Mucosa of gallbladder (tissue), 1 donor: ENCODE measurements at regions not wholly inside any gene's neighbourhood (a gene's known extent, or its start where the extent isn't known, plus 50 kb on each side); places are given as distances from the start of the nearest gene placed in this dataset.
"Not testable (repeated sequence)": the region's sequence is repeated elsewhere in the genome, so short reads cannot be mapped to it uniquely, and the experiment has no call there.

ENCODE experiments used
- DNase-seq: peaks from one replicate; pipeline ENCODE4 v3.0.0-alpha.2; 2020; ENCODE audit warnings: low spot score
- donor health status: DM: no; HTN: no; CAD: no.

DNA sequence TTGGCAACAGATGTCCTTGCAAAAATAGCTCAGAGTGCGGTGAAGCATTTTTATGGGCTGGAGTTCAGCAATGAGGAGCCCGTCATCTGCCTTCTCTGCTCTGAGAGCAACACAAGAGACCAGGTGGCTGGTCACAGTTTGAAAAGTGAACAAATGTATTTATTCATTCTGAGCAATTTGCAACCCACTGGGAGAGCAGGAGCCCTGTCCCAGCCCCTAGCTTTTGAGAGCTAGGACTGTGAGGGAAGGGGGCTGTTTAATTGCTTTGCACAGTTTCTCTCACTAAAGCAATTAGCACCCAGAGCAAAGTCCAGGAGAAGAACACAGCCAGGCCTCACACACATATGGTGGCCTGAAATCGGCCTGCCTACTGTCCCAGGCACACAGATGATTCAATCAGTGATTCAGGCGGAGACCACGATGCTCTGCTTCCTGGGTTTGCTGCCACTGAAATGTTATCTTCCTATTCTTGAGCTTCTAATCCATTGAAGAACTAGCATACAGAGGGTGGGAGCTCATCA lies 646.1 kb upstream of the ACVR2A start:
- DNase-seq, result no peak

DNA sequence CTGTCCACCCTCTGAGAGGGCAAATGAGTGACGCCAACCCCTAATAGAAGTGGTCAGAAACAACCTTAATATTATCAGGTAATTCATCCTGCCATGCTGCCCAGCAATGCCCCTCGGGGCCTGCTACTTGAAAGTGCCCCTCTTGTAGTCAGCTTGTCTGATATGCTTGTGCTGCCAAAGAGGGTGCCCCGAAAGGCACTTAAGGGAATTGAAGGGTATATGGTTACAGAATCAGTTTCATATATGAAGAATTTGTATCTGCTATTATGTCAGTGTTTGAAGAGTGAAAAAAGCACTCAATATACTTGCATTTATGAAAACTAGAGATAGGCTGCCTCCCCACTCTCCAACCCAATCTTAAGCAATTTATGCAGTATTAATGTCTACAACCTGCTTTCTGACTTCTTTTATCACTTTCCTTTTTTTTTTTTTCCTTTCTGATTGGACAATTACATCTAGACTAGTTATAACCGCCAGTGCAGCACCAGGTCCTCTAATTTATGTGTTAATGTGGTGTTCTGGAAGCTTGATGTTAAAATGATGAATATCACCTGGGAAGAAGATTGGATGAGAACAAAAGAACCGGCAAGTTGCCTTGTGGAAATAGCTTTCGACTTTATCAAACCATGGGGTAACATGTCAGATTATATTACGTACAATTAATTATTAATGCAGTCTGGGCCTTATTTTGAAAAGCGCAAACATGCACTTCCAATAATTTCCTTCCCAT lies 646.9 kb upstream of the ACVR2A start:
- no peak for DNase-seq

DNA sequence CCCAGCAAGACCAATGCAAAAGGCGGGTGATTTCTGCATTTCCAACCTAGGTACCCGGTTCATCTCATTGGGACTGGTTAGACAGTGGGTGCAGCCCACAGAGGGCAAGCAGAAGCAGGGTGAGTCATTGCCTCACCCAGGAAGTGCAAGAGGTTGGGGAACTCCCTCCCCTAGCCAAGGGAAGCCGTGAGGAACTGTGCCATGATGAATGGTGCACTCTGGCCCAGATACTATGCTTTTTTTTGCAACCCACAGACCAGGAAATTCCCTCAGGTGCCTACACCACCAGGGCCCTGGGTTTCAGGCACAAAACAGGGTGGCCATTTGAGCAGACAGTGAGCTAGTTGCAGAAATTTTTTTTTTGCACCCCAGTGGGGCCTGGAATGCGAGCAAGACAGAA lies 662.6 kb upstream of the ACVR2A start:
- peak; percentile 33 for DNase-seq

DNA sequence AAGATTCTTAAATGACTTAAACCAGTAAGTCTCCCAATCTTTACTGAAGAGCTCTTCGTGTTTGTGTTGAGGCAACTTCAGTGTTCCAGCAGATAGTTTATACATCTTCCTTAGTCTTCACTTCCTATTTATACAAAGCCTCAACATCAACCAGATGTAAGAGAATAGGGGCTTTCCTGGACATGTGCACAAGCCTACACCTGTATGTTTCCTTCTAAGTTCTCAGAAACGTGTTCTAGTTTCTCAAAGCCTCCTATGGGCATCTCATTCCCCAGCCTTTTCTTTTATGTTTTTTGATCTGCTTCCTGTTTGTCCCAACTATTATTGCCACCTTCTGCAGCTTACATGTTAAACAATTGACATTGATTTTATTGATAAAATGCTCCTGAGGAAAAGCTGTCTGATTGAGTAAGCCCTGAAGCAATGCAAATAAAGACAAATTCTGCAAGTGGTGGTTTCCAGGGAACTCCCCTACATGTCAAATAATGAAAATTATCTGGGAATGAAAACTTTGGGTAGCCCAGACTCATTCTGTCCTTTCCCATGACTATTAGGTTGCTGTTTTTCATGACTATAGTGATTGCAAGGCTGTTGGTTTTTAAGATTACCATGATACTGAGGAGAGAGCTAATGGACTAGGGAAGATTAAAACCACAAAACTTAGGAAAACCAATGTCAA lies 663.3 kb upstream of the ACVR2A start:
- DNase-seq, result no peak

DNA sequence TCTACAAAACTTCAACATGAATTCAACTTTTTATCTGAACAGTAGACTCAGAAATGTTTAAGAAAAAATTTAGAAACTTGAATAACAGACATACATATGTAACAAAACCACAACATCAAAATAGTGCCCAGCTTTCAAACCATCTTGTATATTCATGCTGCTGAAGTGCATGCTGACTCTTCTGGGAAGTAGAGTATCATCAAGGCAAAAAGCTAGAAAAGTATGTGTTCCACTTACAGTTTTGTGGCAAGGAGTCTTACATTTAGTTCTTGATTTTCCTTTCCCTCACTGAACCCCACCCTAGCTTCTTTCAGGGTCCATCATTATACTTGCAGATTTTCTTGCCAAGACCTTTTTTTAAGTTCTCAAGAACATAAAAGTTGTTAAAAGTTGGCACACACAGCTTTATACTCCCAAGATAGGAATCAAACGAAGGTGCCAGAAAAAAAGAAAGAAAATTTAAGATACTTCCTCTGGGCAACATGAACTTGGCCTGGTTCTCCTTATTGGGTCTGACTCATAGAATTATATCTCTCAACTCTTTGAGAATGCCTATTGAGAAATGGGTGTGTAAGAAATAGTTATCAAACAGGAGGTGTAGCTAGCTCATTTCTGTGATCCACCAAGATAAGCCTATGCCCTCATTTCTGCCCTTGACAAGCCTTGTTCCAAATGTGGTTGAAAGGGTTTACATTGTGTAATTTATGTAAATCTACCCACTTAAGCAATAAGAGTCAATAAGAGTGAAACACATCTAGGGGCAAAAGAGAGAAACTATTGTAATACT lies 667.6 kb upstream of the ACVR2A start:
- no peak for DNase-seq

DNA sequence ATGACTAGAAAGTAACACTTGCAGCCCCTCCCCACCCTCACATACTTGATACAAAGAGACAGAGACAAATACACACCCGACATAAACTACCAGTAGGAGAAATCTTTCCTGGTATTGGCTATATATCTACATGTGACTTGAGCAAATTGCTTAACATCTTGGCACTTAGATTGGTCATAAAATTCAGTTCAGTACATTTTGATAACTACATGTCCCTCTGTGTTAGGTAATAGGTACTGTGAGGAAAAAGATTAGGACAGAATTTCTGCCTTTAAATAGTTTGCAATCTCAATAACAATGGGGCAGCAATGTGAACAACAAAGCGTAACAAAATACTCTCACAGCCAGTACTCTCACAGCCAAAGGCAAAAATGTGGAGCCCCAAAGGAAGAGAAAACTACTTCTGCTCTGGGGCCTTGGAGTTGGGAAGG lies 670.0 kb upstream of the ACVR2A start:
- DNase-seq, result no peak

DNA sequence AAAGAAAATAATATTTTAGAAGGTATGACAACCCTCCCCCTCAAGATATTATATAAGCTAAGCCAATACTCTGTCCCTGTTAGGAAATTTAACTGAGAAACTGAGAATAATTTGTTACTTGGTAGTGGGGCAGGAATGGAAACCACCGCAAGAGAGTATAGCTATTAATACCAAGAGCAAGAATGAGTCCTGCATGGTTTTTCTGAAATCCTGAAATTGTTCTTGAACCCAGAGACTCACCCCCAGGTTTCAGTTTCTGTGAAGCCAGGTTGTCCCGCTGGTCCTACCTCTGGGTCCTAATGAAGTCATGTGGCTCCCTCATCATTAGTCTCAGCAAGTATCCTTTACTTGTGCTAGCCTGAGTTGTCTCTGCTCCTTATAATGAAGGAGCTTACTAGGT lies 671.0 kb upstream of the ACVR2A start:
- no peak for DNase-seq

DNA sequence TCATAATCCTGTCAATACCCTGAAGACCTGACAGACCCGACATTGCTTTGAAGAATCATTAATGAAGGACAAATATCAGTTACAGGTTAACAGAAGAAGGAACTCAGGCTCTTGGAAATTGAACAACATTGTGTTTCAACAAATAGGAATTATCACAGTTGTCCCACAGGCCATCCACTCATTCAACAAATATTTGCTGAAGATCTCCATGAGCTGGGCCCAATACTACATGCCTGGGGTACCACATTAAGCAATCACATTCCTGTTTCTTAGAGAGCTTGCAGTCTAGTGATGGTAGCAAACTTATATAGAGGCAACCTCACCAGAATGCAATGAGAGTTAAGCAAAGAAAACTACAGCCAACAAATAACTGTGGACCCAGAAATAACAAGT lies 671.6 kb upstream of the ACVR2A start:
- DNase-seq, result no peak

DNA sequence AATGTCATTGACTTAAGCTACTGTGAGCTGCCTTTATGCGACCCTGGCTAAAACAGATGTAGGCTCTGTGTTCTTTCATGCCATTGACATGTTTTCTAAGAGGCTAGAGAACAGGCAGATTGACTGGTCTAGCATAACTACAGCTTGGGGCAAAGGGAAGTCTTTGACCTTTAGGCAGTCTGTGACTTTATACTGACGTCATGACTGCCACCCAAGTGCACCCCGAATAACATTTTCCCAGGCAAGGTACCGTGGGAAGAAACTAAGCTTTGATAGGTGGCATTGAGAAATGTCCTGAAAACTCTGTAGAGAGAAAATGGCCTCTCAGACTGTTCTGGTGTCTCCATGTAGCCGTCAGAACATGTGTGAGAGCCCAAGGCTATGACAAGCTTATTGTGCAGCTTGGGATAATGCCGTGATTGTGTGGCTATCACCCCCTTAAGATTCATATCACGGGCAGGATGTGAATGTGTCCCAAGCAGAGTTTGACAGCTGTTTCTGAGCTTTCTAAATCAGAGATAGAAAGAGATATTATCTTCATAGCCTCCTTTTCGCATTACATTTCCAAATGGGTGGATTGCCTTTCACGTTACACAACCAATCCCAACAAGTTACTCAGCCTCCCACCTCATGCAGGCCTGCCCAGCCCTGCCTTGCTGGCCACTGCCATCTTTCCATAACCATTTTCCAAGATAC lies 672.2 kb upstream of the ACVR2A start:
- DNase-seq, result no peak

DNA sequence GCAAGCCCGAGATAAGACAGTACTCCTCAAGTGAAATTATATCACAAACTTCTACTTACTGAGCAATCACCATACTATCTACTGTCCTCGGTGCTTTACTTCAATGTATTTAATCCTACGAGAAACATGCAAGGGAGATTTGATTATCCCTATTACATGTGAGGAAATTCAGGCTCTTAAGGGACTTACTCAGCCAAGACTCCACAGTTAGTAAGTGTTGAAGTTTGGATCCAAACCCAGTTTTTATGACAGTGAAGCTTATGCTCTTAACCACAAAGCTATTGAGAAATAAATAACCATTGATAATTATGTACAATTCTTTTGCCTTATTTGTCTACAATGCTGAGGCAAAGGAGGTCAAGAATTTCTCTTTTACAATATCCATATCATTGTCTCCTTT lies 672.9 kb upstream of the ACVR2A start:
- no peak for DNase-seq

DNA sequence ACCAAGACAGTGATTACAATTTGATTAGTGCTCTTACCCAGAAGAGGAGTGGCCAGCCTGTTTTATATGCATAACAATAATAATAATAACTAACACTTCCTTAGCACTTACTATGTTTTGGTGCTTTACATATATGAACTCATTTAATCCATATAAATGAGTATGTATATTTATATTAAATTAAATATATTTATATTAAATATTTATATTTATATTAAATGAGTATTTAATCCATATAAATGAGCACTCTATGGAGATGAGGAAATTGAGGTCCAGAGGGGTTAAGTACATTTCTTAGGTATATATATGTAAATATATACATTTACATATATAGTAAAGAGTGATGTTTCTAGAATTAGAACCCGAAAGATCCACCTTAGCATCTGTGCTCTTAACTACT lies 673.9 kb upstream of the ACVR2A start:
- DNase-seq, result no peak

DNA sequence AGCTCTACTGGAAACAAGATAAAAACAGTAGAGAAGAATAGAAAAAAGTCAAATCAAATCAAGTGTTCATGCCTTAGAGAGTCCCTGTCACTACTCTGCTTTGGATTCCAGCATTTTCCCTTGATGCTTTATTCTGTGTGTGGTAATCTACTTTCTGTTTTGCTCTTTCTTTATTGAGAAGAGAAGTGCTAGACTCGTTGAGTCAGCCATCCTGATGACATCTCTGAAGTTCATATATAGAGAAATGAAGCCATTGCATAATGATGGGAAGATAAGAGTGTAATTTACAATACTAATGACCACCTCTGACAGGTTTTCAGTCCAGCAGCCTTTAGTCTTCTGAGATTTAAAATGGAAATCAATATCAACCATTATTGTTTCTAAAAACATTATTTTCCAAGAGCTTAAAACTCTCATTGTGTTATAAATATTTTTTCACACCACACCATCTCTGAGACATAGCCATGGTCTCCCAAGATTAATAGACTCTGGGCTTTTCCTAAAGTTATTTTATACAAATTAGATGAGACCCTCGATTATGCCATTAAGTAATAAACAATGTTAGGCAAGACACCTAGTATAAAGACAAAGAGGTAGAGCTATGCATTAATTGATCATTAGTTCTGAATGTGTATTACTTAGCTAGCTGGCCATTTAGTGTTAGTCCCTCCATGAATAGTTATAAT lies 679.0 kb upstream of the ACVR2A start:
- no peak for DNase-seq

DNA sequence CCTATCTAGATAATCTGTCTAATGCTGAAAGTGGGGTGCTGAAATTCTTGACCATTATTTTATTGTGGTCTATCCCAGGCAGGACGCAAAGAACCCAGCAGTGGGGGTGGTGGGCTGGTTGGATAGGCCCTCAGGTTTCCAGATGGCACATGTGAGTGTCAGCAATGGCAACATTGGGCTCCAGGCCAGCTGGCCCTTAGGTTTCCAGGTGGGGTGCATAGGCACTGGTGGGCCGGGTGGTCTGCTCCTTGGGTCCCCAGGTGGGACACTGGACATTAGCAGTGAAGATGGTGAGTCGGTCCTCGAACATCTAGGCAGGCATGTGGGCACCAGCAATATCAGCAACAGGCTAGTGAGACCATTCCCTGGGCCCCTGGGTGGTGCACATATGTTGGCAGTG lies 680.3 kb upstream of the ACVR2A start:
- DNase-seq, result no peak

DNA sequence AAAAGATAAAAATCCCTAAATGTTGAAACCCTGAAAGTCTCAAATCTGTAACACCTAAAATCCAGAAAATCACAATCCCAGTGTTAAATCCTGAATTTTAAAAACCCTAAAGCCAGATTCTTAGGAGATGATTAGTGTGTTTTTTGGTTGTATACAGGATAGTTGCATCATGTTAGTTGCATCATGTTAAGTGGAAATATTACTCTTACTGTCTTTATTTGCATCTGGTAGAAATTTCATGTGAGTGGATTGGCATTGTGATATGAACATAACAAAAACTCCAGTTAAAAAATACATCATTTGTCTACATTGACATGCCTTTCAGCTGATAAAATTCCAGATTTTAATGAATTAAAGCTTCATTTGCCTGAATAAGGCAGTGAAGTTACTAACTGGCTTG lies 683.1 kb upstream of the ACVR2A start:
- DNase-seq, result no peak

DNA sequence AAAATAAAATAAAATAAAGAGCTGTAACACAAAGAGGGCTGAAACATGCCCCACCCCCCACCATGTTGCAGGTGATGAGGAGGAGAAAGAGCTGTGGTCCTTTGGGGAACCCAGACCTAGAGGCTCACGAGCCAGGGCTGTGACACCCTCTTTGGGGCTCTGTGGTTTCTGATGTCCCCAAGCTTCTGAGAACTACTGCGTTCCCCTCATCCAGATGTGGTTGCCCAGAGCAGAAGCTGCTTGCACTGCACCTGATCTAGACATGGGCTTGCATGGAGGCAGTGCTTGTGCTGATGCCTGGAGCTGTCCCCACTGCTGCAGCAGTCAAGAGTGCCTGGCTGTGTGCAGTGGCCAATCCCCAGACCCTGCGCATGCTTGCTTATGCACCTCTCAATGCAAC lies 687.9 kb upstream of the ACVR2A start:
- DNase-seq, result no peak

DNA sequence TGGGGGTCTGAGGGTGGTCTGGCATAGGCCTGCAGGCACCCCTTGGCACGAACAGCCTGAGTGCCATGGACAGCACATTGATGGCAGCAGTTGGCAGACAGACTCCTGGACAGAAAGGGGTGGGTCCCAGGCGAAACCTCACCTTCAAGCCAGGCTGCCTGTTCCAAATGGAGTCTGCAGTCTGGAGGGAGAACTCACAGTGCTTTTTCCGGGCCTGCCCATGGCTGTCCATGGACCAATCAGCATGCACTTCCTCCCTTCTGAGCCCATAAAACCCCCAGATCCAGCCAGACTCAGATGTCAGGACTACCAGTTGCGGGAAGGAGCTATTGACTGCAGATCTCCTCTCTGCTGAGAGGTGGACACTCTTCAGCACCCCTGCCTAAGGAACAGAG lies 694.6 kb upstream of the ACVR2A start:
- no peak for DNase-seq

DNA sequence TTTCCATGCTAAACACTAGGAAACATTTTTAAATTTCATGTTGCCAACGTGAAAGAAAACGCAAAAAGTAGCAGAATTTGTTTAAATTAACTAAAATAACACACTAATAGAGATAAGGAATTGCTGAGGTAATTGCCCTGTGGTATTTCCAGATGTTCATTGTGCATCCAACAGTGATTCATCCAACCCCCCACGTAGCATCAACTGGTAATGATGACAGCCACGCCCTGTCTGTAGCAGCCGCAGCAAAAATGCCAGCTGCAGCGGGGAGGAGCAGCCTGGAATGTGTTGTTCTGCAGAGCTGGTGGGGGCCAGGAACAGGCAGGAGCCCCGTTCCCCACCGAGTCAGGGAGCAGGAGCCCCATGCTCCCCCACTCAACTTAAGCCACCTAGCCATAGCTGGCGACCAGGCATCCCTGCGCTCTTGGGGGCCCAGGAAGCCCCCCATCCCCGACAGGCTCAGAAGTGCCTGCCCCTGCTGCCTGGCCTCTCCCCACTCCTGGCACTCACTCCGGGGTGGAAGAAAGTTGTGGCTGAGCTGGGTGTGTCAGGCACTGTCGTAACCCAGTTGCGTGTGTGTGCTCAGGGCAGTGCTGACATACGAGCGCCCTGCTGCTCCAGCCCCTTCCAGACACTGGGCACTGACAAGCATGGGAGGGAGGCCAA lies 695.1 kb upstream of the ACVR2A start:
- DNase-seq, result no peak

DNA sequence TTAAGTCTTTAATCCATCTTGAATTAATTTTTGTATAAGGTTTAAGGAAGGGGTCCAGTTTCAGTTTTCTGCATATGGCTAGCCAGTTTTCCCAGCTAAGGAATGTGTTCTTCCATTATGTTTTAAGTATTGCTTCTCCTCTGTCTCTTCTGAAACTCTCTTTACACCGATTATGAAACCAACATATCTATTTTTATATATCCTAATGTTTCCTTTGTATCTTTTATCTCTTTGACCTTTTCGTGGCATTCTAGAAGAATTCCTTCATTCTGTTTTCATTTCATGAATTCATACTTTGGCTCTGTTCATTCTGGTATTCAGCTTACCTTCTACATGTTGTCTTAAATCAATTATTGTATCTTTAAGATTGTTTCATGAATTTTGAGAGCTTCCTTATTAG lies 697.0 kb upstream of the ACVR2A start:
- no peak for DNase-seq

DNA sequence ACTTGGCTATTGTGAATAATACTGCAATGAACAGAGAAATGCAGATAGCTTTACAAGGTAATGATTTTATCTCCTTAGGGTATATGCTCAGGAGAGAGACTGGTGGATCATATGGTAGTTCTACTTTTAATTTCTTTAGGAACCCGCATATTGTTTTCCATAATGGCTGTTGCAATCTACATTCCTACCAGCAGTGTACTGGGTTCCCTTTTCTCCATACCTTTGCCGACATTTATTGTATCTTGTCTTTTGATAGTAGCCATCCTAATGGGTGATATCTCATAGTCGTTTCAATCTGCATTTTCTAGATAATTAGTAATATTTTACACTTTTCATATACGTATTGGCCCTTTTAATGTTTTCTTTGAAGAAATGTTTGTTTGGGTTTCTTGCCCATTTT lies 702.9 kb upstream of the ACVR2A start:
- DNase-seq, result no peak

DNA sequence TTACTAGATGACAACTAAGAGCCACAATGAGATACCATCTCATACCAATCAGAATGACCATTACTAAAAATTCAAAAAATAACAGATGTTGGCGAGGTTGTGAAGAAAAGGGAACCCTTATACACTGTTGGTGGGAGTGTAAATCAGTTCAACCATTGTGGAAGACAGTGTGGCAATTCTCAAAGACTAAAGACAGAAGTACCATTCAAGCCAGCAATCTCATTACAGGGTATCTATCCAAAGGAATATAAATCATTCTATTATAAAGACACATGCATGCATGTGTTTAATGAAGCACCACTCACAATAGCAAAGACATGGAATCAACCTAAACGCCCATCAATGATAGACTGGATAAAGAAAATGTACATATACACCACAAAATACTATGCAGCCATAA lies 705.1 kb upstream of the ACVR2A start:
- not testable (repeated sequence) for DNase-seq

DNA sequence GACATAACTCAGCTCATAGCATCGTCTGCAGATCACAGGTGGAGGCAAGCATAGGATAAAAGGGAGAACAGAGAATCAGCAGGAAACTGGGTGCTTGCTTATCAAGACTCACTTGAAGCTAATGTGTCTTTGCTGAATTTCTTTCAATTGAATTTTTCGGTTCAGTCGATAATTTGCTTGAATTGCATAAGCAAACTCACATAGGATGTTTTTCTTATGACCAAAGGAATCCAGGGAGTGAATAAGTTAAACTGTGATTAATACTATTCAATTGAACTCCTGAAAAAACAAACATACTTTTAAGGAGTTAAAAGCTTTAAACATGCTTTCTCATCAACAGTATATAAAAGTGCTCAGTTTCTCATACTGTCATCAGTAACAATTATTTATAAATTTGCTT lies 707.1 kb upstream of the ACVR2A start:
- no peak for DNase-seq
